HUES48 (cell line): ENCODE measurements at regions not wholly inside any gene's neighbourhood (a gene's known extent, or its start where the extent isn't known, plus 50 kb on each side); places are given as distances from the start of the nearest gene placed in this dataset.
"Not testable (repeated sequence)": the region's sequence is repeated elsewhere in the genome, so short reads cannot be mapped to it uniquely, and the experiment has no call there.

Experiments
- H3K27ac ChIP-seq: one replicate; pipeline ENCODE4 v1.7.0; 2013; ENCODE audit warnings: low read depth, low read length, inconsistent platforms
- H3K27me3 ChIP-seq: 2 replicates; pipeline ENCODE4 v1.6.1; 2013; ENCODE audit warnings: mild to moderate bottlenecking, low read length; ENCODE audit not compliant: control insufficient read depth, insufficient read depth
- H3K36me3 ChIP-seq: 2 replicates; pipeline ENCODE4 v1.6.1; 2013; ENCODE audit warnings: low read length; ENCODE audit not compliant: control insufficient read depth, insufficient read depth
- H3K4me1 ChIP-seq: 2 replicates; pipeline ENCODE4 v1.6.1; 2013; ENCODE audit warnings: mild to moderate bottlenecking, low read length; ENCODE audit not compliant: control insufficient read depth, insufficient read depth
- H3K4me3 ChIP-seq: 2 replicates; pipeline ENCODE4 v1.5.1; 2013; ENCODE audit warnings: mild to moderate bottlenecking, low read depth, low read length
- H3K9ac ChIP-seq: 2 replicates; pipeline ENCODE4 v1.6.1; 2013; ENCODE audit warnings: mild to moderate bottlenecking, low read depth, low read length, moderate library complexity
- H3K9me3 ChIP-seq: 2 replicates; pipeline ENCODE4 v1.6.1; 2013; ENCODE audit warnings: low read length; ENCODE audit not compliant: control insufficient read depth, insufficient read depth

GRCh38 chr20:48132834-48133233 lies 347.6 kb upstream of the SULF2 start:
- no peaks in the 10 kb centered on the region for H3K36me3 ChIP-seq
- no peak overlapping the region for H3K9ac ChIP-seq
- H3K9me3 ChIP-seq: no peaks in the 10 kb centered on the region
- H3K27me3 ChIP-seq: no peaks in the 10 kb centered on the region
- H3K4me1 ChIP-seq: no peaks in the 10 kb centered on the region
- no peak overlapping the region for H3K4me3 ChIP-seq
- no peak overlapping the region for H3K27ac ChIP-seq

- Histone ChIP-seq H3K4me1 (no peaks in the 10 kb centered on the region), H3K36me3 (no peaks in the 10 kb centered on the region), H3K9me3 (no peaks in the 10 kb centered on the region), H3K4me3 (no peak overlapping the region), H3K27me3 (no peaks in the 10 kb centered on the region), H3K9ac (no peak overlapping the region), H3K27ac (no peak overlapping the region)
Measured at GRCh38 chr20:48131581-48131980, 346.3 kb upstream of the SULF2 start.

GRCh38 chr20:48129345-48129942 lies 344.2 kb upstream of the SULF2 start:
- H3K36me3 ChIP-seq: no peaks in the 10 kb centered on the region
- no peaks in the 10 kb centered on the region for H3K27me3 ChIP-seq
- no peak overlapping the region for H3K9ac ChIP-seq
- no peaks in the 10 kb centered on the region for H3K9me3 ChIP-seq
- no peak overlapping the region for H3K27ac ChIP-seq
- H3K4me1 ChIP-seq: no peaks in the 10 kb centered on the region
- H3K4me3 ChIP-seq: no peak overlapping the region

GRCh38 chr20:48128436-48128835 lies 343.2 kb upstream of the SULF2 start:
- no peaks in the 10 kb centered on the region for H3K36me3 ChIP-seq
- no peak overlapping the region for H3K4me3 ChIP-seq
- H3K27ac ChIP-seq: no peak overlapping the region
- no peaks in the 10 kb centered on the region for H3K4me1 ChIP-seq
- H3K9me3 ChIP-seq: no peaks in the 10 kb centered on the region
- no peaks in the 10 kb centered on the region for H3K27me3 ChIP-seq
- no peak overlapping the region for H3K9ac ChIP-seq

GRCh38 chr20:48127964-48128363 lies 342.7 kb upstream of the SULF2 start:
- not testable (repeated sequence) for H3K4me3 ChIP-seq, H3K36me3 ChIP-seq, H3K27ac ChIP-seq, H3K9me3 ChIP-seq, H3K9ac ChIP-seq, H3K4me1 ChIP-seq, H3K27me3 ChIP-seq

- not testable (repeated sequence) for H3K4me3 ChIP-seq, H3K9ac ChIP-seq, H3K36me3 ChIP-seq, H3K27ac ChIP-seq, H3K4me1 ChIP-seq, H3K9me3 ChIP-seq, H3K27me3 ChIP-seq
Measured at GRCh38 chr20:48127133-48127532, 341.9 kb upstream of the SULF2 start.

- H3K27ac ChIP-seq: no peak overlapping the region
- no peak overlapping the region for H3K9ac ChIP-seq
- no peaks in the 10 kb centered on the region for H3K27me3 ChIP-seq
- no peaks in the 10 kb centered on the region for H3K4me1 ChIP-seq
- H3K36me3 ChIP-seq: no peaks in the 10 kb centered on the region
- no peak overlapping the region for H3K4me3 ChIP-seq
- no peaks in the 10 kb centered on the region for H3K9me3 ChIP-seq
Measured at GRCh38 chr20:48126227-48126740, 341.0 kb upstream of the SULF2 start.

GRCh38 chr20:48124960-48125359 lies 339.7 kb upstream of the SULF2 start:
- H3K27me3 ChIP-seq: no peaks in the 10 kb centered on the region
- no peak overlapping the region for H3K9ac ChIP-seq
- H3K27ac ChIP-seq: no peak overlapping the region
- no peaks in the 10 kb centered on the region for H3K9me3 ChIP-seq
- H3K4me1 ChIP-seq: no peaks in the 10 kb centered on the region
- no peak overlapping the region for H3K4me3 ChIP-seq
- no peaks in the 10 kb centered on the region for H3K36me3 ChIP-seq

GRCh38 chr20:48124181-48124782 lies 339.0 kb upstream of the SULF2 start:
- H3K27ac ChIP-seq: no peak overlapping the region
- no peaks in the 10 kb centered on the region for H3K9me3 ChIP-seq
- no peak overlapping the region for H3K4me3 ChIP-seq
- H3K9ac ChIP-seq: no peak overlapping the region
- H3K27me3 ChIP-seq: no peaks in the 10 kb centered on the region
- no peaks in the 10 kb centered on the region for H3K4me1 ChIP-seq
- H3K36me3 ChIP-seq: no peaks in the 10 kb centered on the region

- H3K36me3 ChIP-seq: no peaks in the 10 kb centered on the region
- no peak overlapping the region for H3K9ac ChIP-seq
- H3K27me3 ChIP-seq: no peaks in the 10 kb centered on the region
- no peak overlapping the region for H3K4me3 ChIP-seq
- H3K4me1 ChIP-seq: no peaks in the 10 kb centered on the region
- H3K27ac ChIP-seq: no peak overlapping the region
- no peaks in the 10 kb centered on the region for H3K9me3 ChIP-seq
Measured at GRCh38 chr20:48120120-48120519, 334.8 kb upstream of the SULF2 start.

GRCh38 chr20:48119389-48119788 lies 334.1 kb upstream of the SULF2 start:
- H3K36me3 ChIP-seq, H3K4me1 ChIP-seq, H3K9me3 ChIP-seq, H3K27me3 ChIP-seq, H3K9ac ChIP-seq, H3K4me3 ChIP-seq, H3K27ac ChIP-seq: not testable (repeated sequence)
